Stimulated activated CD4-positive, alpha-beta T cell treated with anti-CD3 and anti-CD28 coated beads, TNF-alpha, amount 100 ng/mL, for 48 hours (primary cell): ENCODE measurements at regions not wholly inside any gene's neighbourhood (a gene's known extent, or its start where the extent isn't known, plus 50 kb on each side); places are given as distances from the start of the nearest gene placed in this dataset.
"Not testable (repeated sequence)": the region's sequence is repeated elsewhere in the genome, so short reads cannot be mapped to it uniquely, and the experiment has no call there.

ENCODE experiments used
- DNase-seq, 3 donors: peaks; one replicate each; pipeline ENCODE4 v3.0.0-alpha.2; 2020; ENCODE audit warnings: low read depth in 3 of 3

- not testable (repeated sequence) for DNase-seq
These were observed 1218.8 kb downstream of the GATA3 start for GRCh38 chr10:9273126-9273833.

GRCh38 chr10:9274206-9274755, 1219.8 kb downstream of the GATA3 start:
- DNase-seq, result no peak

- no peak for DNase-seq
These were observed 1221.4 kb downstream of the GATA3 start for GRCh38 chr10:9275861-9276260.

- DNase-seq, result no peak
These were observed 1231.2 kb downstream of the GATA3 start for GRCh38 chr10:9285690-9286089.

- DNase-seq, result no peak
These were observed 1235.3 kb downstream of the GATA3 start for GRCh38 chr10:9289811-9290210.

- DNase-seq, result no peak
These were observed 1236.6 kb downstream of the GATA3 start for GRCh38 chr10:9291081-9291480.

GRCh38 chr10:9294132-9294663, 1239.7 kb downstream of the GATA3 start:
- no peak for DNase-seq

- DNase-seq, result no peak
These were observed 1240.4 kb downstream of the GATA3 start for GRCh38 chr10:9294865-9295264.

GRCh38 chr10:9296190-9296589, 1241.7 kb downstream of the GATA3 start:
- DNase-seq, result no peak

GRCh38 chr10:9297580-9297979, 1243.1 kb downstream of the GATA3 start:
- no peak for DNase-seq

- DNase-seq, result no peak
These were observed 1245.5 kb downstream of the GATA3 start for GRCh38 chr10:9299966-9300365.

- no peak for DNase-seq
These were observed 1246.7 kb downstream of the GATA3 start for GRCh38 chr10:9301148-9301547.

- DNase-seq, result no peak
These were observed 1247.1 kb downstream of the GATA3 start for GRCh38 chr10:9301554-9301953.

- DNase-seq, result peak in 1 of 3 donors; percentile 12
These were observed 1247.8 kb downstream of the GATA3 start for GRCh38 chr10:9302140-9302746.

GRCh38 chr10:9305018-9305655, 1250.6 kb downstream of the GATA3 start:
- no peak for DNase-seq

- no peak for DNase-seq
These were observed 1257.4 kb downstream of the GATA3 start for GRCh38 chr10:9311702-9312499.

- DNase-seq, result no peak
These were observed 1260.8 kb downstream of the GATA3 start for GRCh38 chr10:9315292-9315691.

- DNase-seq, result no peak
These were observed 1277.1 kb downstream of the GATA3 start for GRCh38 chr10:9331583-9332008.

GRCh38 chr10:9334270-9334669, 1279.8 kb downstream of the GATA3 start:
- DNase-seq, result no peak

GRCh38 chr10:9339716-9340115, 1285.2 kb downstream of the GATA3 start:
- DNase-seq, result no peak

GRCh38 chr10:9342885-9343570, 1288.5 kb downstream of the GATA3 start:
- no peak for DNase-seq
